ENCODE measurements at regions not wholly inside any gene's neighbourhood (a gene's known extent, or its start where the extent isn't known, plus 50 kb on each side); places are given as distances from the start of the nearest gene placed in this dataset.

DNA sequence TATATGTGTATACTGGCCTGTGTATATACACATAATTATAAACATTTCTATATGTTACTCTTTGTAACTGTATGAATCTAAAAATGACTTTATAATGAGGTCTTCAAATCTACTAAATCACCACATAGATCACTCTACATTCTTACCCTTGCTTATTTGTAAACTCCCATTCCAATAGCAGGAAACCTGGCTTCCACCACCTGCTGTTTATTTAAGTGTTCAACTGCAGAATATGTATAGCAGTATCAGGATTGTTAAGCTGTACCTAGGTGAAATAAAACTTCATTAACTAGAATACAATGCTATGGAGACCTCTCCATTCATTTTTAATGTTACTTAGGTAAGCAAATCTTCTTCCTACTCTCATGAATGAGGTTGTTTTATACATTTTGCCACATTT lies 1351.1 kb upstream of the B3GALT2 start:
- TF ChIP-seq, protein P1, sequence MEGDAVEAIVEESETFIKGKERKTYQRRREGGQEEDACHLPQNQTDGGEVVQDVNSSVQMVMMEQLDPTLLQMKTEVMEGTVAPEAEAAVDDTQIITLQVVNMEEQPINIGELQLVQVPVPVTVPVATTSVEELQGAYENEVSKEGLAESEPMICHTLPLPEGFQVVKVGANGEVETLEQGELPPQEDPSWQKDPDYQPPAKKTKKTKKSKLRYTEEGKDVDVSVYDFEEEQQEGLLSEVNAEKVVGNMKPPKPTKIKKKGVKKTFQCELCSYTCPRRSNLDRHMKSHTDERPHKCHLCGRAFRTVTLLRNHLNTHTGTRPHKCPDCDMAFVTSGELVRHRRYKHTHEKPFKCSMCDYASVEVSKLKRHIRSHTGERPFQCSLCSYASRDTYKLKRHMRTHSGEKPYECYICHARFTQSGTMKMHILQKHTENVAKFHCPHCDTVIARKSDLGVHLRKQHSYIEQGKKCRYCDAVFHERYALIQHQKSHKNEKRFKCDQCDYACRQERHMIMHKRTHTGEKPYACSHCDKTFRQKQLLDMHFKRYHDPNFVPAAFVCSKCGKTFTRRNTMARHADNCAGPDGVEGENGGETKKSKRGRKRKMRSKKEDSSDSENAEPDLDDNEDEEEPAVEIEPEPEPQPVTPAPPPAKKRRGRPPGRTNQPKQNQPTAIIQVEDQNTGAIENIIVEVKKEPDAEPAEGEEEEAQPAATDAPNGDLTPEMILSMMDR (IDR thresholded peaks at IDR 0.05; ENCODE audit: insufficient read depth, low read length), result no peak
- TF ChIP-seq, protein P2, sequence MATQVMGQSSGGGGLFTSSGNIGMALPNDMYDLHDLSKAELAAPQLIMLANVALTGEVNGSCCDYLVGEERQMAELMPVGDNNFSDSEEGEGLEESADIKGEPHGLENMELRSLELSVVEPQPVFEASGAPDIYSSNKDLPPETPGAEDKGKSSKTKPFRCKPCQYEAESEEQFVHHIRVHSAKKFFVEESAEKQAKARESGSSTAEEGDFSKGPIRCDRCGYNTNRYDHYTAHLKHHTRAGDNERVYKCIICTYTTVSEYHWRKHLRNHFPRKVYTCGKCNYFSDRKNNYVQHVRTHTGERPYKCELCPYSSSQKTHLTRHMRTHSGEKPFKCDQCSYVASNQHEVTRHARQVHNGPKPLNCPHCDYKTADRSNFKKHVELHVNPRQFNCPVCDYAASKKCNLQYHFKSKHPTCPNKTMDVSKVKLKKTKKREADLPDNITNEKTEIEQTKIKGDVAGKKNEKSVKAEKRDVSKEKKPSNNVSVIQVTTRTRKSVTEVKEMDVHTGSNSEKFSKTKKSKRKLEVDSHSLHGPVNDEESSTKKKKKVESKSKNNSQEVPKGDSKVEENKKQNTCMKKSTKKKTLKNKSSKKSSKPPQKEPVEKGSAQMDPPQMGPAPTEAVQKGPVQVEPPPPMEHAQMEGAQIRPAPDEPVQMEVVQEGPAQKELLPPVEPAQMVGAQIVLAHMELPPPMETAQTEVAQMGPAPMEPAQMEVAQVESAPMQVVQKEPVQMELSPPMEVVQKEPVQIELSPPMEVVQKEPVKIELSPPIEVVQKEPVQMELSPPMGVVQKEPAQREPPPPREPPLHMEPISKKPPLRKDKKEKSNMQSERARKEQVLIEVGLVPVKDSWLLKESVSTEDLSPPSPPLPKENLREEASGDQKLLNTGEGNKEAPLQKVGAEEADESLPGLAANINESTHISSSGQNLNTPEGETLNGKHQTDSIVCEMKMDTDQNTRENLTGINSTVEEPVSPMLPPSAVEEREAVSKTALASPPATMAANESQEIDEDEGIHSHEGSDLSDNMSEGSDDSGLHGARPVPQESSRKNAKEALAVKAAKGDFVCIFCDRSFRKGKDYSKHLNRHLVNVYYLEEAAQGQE (IDR thresholded peaks at IDR 0.05; ENCODE audit: insufficient replicate concordance, low read depth), result no peak

All from HL-60 (cell line).